Uterus (tissue), 2 donors: ENCODE measurements at regions not wholly inside any gene's neighbourhood (a gene's known extent, or its start where the extent isn't known, plus 50 kb on each side); places are given as distances from the start of the nearest gene placed in this dataset.

Experiments used
- POLR2A ChIP-seq, 2 donors: fragments of 450-650 bp; IDR thresholded peaks; one replicate each; pipeline ENCODE4 v1.6.1; 2016; ENCODE audit warnings: antibody characterized with exemption in 2 of 2, mild to moderate bottlenecking in 1 of 2, moderate library complexity in 1 of 2
- TF ChIP-seq, protein P1 (sequence below), 4 experiments: fragments of 200-600 bp in 2 of 4; fragments of 450-650 bp in 2 of 4; sonication (generic) in 2 of 4; IDR thresholded peaks; one replicate each; pipeline ENCODE4 v1.5.1; 2016 to 2019; ENCODE audit warnings: antibody characterized with exemption in 4 of 4, mild to moderate bottlenecking in 2 of 4, moderate library complexity in 1 of 4

DNA sequence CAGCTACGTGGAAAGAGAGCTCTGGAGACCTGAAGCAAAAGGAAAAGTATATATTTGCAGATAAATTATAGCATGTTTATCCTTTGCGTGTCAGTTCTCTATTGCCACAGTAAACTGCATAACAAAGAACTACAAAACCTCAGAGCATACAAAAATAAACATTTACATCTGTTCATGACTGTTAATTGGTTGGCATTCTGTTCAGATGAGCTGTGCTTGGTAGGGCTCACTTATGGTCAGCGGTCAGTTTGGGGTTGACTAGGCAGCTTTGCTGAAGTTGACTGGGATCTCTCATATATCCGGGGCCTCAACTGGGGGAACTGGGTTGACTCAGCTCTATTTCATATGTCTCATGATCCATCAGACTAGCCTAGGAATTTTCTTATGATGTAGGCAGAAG, 257.7 kb downstream of the TLE1 start:
- TF ChIP-seq, protein P1, sequence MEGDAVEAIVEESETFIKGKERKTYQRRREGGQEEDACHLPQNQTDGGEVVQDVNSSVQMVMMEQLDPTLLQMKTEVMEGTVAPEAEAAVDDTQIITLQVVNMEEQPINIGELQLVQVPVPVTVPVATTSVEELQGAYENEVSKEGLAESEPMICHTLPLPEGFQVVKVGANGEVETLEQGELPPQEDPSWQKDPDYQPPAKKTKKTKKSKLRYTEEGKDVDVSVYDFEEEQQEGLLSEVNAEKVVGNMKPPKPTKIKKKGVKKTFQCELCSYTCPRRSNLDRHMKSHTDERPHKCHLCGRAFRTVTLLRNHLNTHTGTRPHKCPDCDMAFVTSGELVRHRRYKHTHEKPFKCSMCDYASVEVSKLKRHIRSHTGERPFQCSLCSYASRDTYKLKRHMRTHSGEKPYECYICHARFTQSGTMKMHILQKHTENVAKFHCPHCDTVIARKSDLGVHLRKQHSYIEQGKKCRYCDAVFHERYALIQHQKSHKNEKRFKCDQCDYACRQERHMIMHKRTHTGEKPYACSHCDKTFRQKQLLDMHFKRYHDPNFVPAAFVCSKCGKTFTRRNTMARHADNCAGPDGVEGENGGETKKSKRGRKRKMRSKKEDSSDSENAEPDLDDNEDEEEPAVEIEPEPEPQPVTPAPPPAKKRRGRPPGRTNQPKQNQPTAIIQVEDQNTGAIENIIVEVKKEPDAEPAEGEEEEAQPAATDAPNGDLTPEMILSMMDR (IDR thresholded peaks at IDR 0.05): no peak
- TF ChIP-seq POLR2A (IDR thresholded peaks at IDR 0.05): no peak
